HUES64 (cell line): ENCODE measurements at regions not wholly inside any gene's neighbourhood (a gene's known extent, or its start where the extent isn't known, plus 50 kb on each side); places are given as distances from the start of the nearest gene placed in this dataset.

Source experiments
- H3K27ac ChIP-seq: 2 replicates; pipeline ENCODE4 v1.7.0; 2013; ENCODE audit warnings: low read depth, low read length, inconsistent platforms
- H3K27me3 ChIP-seq: 2 replicates; pipeline ENCODE4 v1.6.1; 2013; ENCODE audit warnings: mild to moderate bottlenecking, low read length; ENCODE audit not compliant: insufficient read depth
- H3K36me3 ChIP-seq: 2 replicates; pipeline ENCODE4 v1.6.1; 2013; ENCODE audit warnings: mild to moderate bottlenecking, low read length; ENCODE audit not compliant: insufficient read depth
- H3K4me1 ChIP-seq: 2 replicates; pipeline ENCODE4 v1.6.1; 2013; ENCODE audit warnings: mild to moderate bottlenecking, low read length, moderate library complexity; ENCODE audit not compliant: insufficient read depth
- H3K4me3 ChIP-seq: 2 replicates; pipeline ENCODE4 v1.5.1; 2013; ENCODE audit warnings: mild to moderate bottlenecking, low read length, moderate library complexity
- H3K9ac ChIP-seq: 2 replicates; pipeline ENCODE4 v1.6.1; 2013; ENCODE audit warnings: mild to moderate bottlenecking, low read depth, low read length
- H3K9me3 ChIP-seq: 2 replicates; pipeline ENCODE4 v1.6.1; 2013; ENCODE audit warnings: low read depth, low read length; ENCODE audit not compliant: insufficient read depth
- WGBS: fragments of 150-250, 120-280 bp; methylation state at CpG from one replicate; pipeline ENCODE4 v1.1.7; 2013; ENCODE audit warnings: missing lambda C conversion rate; 5-methylcytosine and 5-hydroxymethylcytosine counted together

DNA sequence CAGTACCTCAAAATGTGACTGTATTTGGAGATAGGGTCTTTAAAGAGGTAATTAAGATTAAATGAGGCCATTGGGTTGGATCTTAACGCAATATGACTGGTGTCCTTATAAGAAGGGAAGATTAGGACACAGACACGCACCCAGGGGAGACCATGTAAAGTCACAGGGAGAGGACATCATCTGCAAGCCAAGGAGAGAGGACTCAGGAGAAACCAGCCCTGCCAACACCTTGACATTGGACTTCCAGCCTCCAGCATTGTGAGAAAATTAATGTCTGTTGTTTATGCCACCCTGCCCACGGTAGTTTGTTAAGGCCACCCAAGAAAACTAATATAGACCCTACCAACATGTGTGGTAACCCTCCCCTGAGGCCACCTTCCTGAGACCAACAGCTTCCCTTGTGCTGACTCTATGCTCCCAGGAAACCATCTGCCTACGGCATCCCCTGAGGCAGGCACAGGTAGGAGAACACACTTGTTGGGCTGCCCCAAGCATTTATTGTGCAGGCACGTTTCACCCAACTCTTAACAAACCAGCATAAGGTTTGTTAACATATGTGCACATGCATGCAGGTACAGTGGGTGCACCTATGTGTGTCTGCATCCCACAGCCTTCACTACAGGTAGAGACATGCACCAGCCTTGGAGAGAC, 161.5 kb upstream of the AGAP1 start:
- no peaks in the 10 kb centered on the region for H3K36me3 ChIP-seq
- H3K9ac ChIP-seq = no peak overlapping the region
- H3K9me3 ChIP-seq = no peaks in the 10 kb centered on the region
- H3K27me3 ChIP-seq = no peaks in the 10 kb centered on the region
- no peak overlapping the region for H3K27ac ChIP-seq
- 93% methylated on average over 5 of the region's 5 CpGs for WGBS
- no peak overlapping the region for H3K4me3 ChIP-seq
- no peaks in the 10 kb centered on the region for H3K4me1 ChIP-seq

- H3K4me3 ChIP-seq = no peak overlapping the region
- H3K27me3 ChIP-seq = no peaks in the 10 kb centered on the region
- no peaks in the 10 kb centered on the region for H3K4me1 ChIP-seq
- WGBS = 93% methylated on average over 5 of the region's 5 CpGs
- H3K9ac ChIP-seq = no peak overlapping the region
- H3K27ac ChIP-seq = no peak overlapping the region
- no peaks in the 10 kb centered on the region for H3K36me3 ChIP-seq
- no peaks in the 10 kb centered on the region for H3K9me3 ChIP-seq
Observed at GRCh38 chr2:235333076-235333475, 160.8 kb upstream of the AGAP1 start.

DNA sequence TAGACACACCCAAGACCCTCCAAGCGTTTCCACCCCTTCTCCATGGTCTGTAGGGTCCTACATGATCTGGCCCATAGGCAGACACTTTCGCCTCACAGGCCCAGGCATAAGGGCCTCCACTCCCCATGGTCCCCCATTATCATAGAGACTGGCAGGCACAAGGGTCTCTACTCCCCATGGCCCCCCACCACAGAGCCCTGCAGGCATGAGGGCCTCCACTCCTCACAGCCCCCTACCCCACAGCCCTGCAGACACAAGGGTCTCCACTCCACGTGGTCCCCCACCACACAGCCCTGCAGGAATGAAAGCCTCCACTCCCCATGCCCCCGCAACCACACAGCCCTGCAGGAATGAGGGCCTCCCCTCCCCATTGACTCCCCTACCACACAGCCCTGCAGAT, 159.7 kb upstream of the AGAP1 start:
- Histone ChIP-seq H3K27ac (no peak overlapping the region), H3K4me3 (no peak overlapping the region), H3K27me3 (no peaks in the 10 kb centered on the region), H3K4me1 (no peaks in the 10 kb centered on the region), H3K9ac (no peak overlapping the region), H3K36me3 (no peaks in the 10 kb centered on the region), H3K9me3 (peaks cover 3% of the 10 kb centered on the region; the same call in 1 of the 2 replicates)
- WGBS = 69% methylated on average over 4 of the region's 4 CpGs

- WGBS = 87% methylated on average over 9 of the region's 9 CpGs
- H3K36me3 ChIP-seq = no peaks in the 10 kb centered on the region
- peaks cover 3% of the 10 kb centered on the region; the same call in 1 of the 2 replicates for H3K9me3 ChIP-seq
- no peak overlapping the region for H3K4me3 ChIP-seq
- H3K9ac ChIP-seq = no peak overlapping the region
- H3K27me3 ChIP-seq = no peaks in the 10 kb centered on the region
- H3K4me1 ChIP-seq = peaks cover 3% of the 10 kb centered on the region; the same call in 1 of the 2 replicates
- H3K27ac ChIP-seq = no peak overlapping the region
Observed at GRCh38 chr2:235343156-235343774, 150.6 kb upstream of the AGAP1 start.

DNA sequence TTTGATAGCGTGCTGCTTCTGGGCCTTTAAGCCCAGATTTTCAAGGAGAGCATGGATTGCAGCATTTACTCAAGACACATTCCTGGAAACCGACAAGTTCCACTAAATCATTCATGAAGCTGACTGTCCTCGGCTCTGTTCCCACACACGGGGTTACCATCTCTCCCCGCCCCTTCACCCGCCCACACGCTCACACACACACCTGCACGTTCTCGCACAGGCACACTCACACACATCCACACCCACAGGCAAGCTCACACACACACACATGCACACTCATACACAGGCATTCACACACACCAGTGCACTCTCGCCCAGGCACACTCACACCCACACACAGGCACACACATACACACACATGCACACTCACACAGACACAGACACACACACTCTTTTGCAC, 150.0 kb upstream of the AGAP1 start:
- Histone ChIP-seq H3K27me3 (no peaks in the 10 kb centered on the region), H3K27ac (no peak overlapping the region), H3K4me1 (peaks cover 3% of the 10 kb centered on the region; the same call in 1 of the 2 replicates), H3K4me3 (no peak overlapping the region), H3K9me3 (no peaks in the 10 kb centered on the region), H3K9ac (no peak overlapping the region), H3K36me3 (no peaks in the 10 kb centered on the region)
- 94% methylated on average over 10 of the region's 10 CpGs for WGBS

GRCh38 chr2:235345745-235346144, 148.1 kb upstream of the AGAP1 start:
- Histone ChIP-seq H3K9me3 (no peaks in the 10 kb centered on the region), H3K27me3 (no peaks in the 10 kb centered on the region), H3K27ac (no peak overlapping the region), H3K4me3 (no peak overlapping the region), H3K36me3 (no peaks in the 10 kb centered on the region), H3K9ac (no peak overlapping the region), H3K4me1 (peaks cover 3% of the 10 kb centered on the region; the same call in 1 of the 2 replicates)
- 96% methylated on average over 1 of the region's 1 CpG for WGBS

DNA sequence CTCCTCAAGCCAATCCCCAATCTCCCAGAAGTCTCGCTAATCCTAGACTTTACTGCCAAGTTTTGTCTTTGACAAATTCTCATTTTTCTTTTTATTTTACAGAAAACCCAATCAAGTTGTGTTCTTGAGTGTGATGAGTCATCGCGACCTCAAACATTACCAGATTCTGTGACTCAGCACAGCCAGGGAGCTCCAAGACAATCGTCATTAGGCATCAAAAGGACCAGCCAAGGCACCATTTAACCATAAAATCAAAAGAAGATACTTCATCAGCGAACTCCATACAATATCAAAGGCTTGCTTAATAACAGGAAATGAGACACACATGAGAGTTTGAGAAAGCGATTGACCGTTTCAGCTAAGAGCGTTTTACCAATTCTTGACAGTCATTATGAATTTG, 146.2 kb upstream of the AGAP1 start:
- no peak overlapping the region for H3K27ac ChIP-seq

GRCh38 chr2:235348329-235348728, 145.5 kb upstream of the AGAP1 start:
- Histone ChIP-seq H3K9me3 (no peaks in the 10 kb centered on the region), H3K27me3 (no peaks in the 10 kb centered on the region), H3K36me3 (no peaks in the 10 kb centered on the region), H3K9ac (no peak overlapping the region), H3K4me3 (no peak overlapping the region), H3K27ac (no peak overlapping the region), H3K4me1 (peaks cover 3% of the 10 kb centered on the region; the same call in 1 of the 2 replicates)
- WGBS = 97% methylated on average over 8 of the region's 8 CpGs

More for the DNA sequence above, 146.2 kb upstream of the AGAP1 start:
- peaks cover 3% of the 10 kb centered on the region; the same call in 1 of the 2 replicates for H3K4me1 ChIP-seq
- 87% methylated on average over 8 of the region's 8 CpGs for WGBS
- H3K9ac ChIP-seq = no peak overlapping the region
- H3K36me3 ChIP-seq = no peaks in the 10 kb centered on the region
- no peaks in the 10 kb centered on the region for H3K27me3 ChIP-seq
- H3K9me3 ChIP-seq = no peaks in the 10 kb centered on the region
- H3K4me3 ChIP-seq = no peak overlapping the region

- Histone ChIP-seq H3K27ac (no peak overlapping the region), H3K4me3 (no peak overlapping the region), H3K27me3 (no peaks in the 10 kb centered on the region), H3K9me3 (no peaks in the 10 kb centered on the region), H3K9ac (no peak overlapping the region), H3K36me3 (no peaks in the 10 kb centered on the region), H3K4me1 (peaks cover 3% of the 10 kb centered on the region; the same call in 1 of the 2 replicates)
- WGBS = 95% methylated on average over 4 of the region's 4 CpGs
Observed at GRCh38 chr2:235350234-235350633, 143.6 kb upstream of the AGAP1 start.

DNA sequence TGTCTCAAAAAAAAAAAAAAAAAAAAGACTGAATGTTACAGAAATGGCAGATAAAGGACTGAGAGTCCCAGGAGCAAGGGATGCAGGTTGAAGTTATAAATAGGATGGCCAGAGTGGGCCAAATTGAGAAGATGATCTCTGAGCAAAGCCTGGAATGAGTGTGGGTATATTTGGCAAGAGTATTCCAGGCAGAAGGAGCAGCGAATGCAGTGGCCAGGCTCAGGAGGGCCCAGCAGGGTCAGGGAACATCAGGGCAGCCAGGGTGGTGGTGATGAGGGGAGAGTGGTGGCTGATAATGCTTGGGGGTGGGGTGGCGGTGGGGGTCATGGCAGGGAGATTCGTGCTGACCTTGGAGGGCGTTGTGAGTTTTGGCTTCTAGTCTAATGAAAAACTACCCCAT, 141.3 kb upstream of the AGAP1 start:
- Histone ChIP-seq H3K4me3 (no peak overlapping the region), H3K9me3 (no peaks in the 10 kb centered on the region), H3K4me1 (peaks cover 3% of the 10 kb centered on the region; the same call in 1 of the 2 replicates), H3K27ac (no peak overlapping the region), H3K36me3 (no peaks in the 10 kb centered on the region), H3K9ac (no peak overlapping the region), H3K27me3 (no peaks in the 10 kb centered on the region)
- 92% methylated on average over 4 of the region's 4 CpGs for WGBS

- H3K9ac ChIP-seq = no peak overlapping the region
Observed at GRCh38 chr2:235357881-235358280, 136.0 kb upstream of the AGAP1 start.

More at GRCh38 chr2:235357881-235358280, 136.0 kb upstream of the AGAP1 start:
- H3K36me3 ChIP-seq = no peaks in the 10 kb centered on the region
- no peaks in the 10 kb centered on the region for H3K4me1 ChIP-seq
- 97% methylated on average over 17 of the region's 17 CpGs for WGBS
- no peak overlapping the region for H3K4me3 ChIP-seq
- no peaks in the 10 kb centered on the region for H3K9me3 ChIP-seq
- no peaks in the 10 kb centered on the region for H3K27me3 ChIP-seq
- H3K27ac ChIP-seq = no peak overlapping the region
